ENCODE measurements at regions not wholly inside any gene's neighbourhood (a gene's known extent, or its start where the extent isn't known, plus 50 kb on each side); places are given as distances from the start of the nearest gene placed in this dataset.

DNA sequence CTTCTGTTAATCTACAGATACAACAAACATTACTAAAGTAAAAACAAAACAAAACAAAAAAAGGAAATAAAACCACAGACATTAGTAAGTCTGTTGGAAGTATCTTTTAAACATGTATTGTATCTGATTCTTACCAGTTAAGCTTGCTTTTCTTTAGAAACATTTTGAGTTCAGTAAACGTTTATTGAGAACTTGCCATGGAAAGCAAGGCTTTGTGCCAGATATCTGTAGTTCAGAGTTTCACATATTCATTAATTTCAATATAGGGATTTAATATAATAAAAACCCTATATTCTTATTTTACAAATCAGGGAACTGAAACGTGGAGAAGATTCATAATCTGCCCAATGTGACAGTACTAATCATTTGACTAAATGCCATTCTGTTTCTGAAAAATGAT lies 1101.0 kb upstream of the GYPC start:
- H3K4me2 ChIP-seq (ENCODE audit: low read length, poor library complexity, severe bottlenecking): no peak overlapping the region
- no peaks in the 10 kb centered on the region for H3K4me1 ChIP-seq (ENCODE audit: control insufficient read depth, insufficient read depth, low read depth, low read length)
- no peak overlapping the region for H3K4ac ChIP-seq (ENCODE audit: low read depth in 1 of 2, low read length in 2 of 2)
- H3K4me3 ChIP-seq (ENCODE audit: insufficient read depth in 1 of 2, low read depth in 1 of 2, low read length in 2 of 2): no peak overlapping the region
- no peak overlapping the region for H2BK15ac ChIP-seq (ENCODE audit: low read depth, poor library complexity, severe bottlenecking)
- no peak overlapping the region for H4K8ac ChIP-seq (ENCODE audit: low read length)
- no peaks in the 10 kb centered on the region for H3K36me3 ChIP-seq (ENCODE audit: control insufficient read depth in 1 of 2, insufficient read depth in 2 of 2, low read depth in 1 of 2, low read length in 2 of 2)
- H3K27me3 ChIP-seq (ENCODE audit: control insufficient read depth in 1 of 2, insufficient read depth in 1 of 2, low read length in 2 of 2): no peaks in the 10 kb centered on the region
- H2BK5ac ChIP-seq (ENCODE audit: low read depth, low read length, poor library complexity, severe bottlenecking): no peak overlapping the region
- H3K14ac ChIP-seq (ENCODE audit: low read length in 2 of 2): no peak overlapping the region
- no peak overlapping the region for H2BK120ac ChIP-seq (ENCODE audit: low read depth, low read length)
- H3K9me3 ChIP-seq (ENCODE audit: control insufficient read depth, low read length): no peaks in the 10 kb centered on the region
- H3K9ac ChIP-seq (ENCODE audit: low read length): no peak overlapping the region
- no peak overlapping the region for H4K91ac ChIP-seq (ENCODE audit: low read length)
- no peak for DNase-seq
- H2AFZ ChIP-seq (ENCODE audit: low read depth, low read length): no peak overlapping the region
- H2BK12ac ChIP-seq (ENCODE audit: low read length in 2 of 2): no peak overlapping the region
- no peak overlapping the region for H3K18ac ChIP-seq (ENCODE audit: low read depth in 1 of 2, low read length in 2 of 2)
- no peak overlapping the region for H3K23ac ChIP-seq (ENCODE audit: low read length in 2 of 2)
- no peak overlapping the region for H3K27ac ChIP-seq (ENCODE audit: low read length, poor library complexity, severe bottlenecking)
- no peaks in the 10 kb centered on the region for H3K79me1 ChIP-seq (replicated peaks; ENCODE audit: low read length, poor library complexity, severe bottlenecking)
- no peak overlapping the region for H2AK5ac ChIP-seq (ENCODE audit: low read length, severe bottlenecking)
- WGBS: no CpG with 5 or more reads among the region's 2 CpGs

DNA sequence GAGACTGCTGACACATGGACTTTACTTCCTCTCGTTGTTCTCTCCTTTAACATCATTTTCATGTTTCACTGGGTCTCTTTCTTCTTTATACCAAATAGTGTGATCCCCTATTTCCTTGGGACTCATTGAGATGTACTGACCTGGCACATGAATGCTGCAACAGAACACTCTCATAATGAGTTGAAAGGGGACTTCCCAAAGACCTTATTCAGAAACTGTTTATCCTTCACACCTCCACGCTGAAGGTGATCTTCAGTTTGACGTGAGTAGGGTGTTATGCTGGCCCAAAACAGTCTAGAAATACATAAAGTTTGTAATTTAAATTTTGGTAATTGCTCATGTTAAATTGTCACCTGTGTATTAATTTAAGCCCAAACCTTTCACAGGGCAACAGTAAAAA lies 1096.8 kb upstream of the GYPC start:
- no peak overlapping the region for H2BK120ac ChIP-seq (ENCODE audit: low read depth, low read length)
- no peak overlapping the region for H2BK12ac ChIP-seq (ENCODE audit: low read length in 2 of 2)
- H3K4me1 ChIP-seq (ENCODE audit: control insufficient read depth, insufficient read depth, low read depth, low read length): no peaks in the 10 kb centered on the region
- H2BK15ac ChIP-seq (ENCODE audit: low read depth, poor library complexity, severe bottlenecking): no peak overlapping the region
- 75% methylated on average over 1 of the region's 3 CpGs for WGBS
- H3K79me1 ChIP-seq (replicated peaks; ENCODE audit: low read length, poor library complexity, severe bottlenecking): no peaks in the 10 kb centered on the region
- no peak overlapping the region for H2AFZ ChIP-seq (ENCODE audit: low read depth, low read length)
- H3K4me3 ChIP-seq (ENCODE audit: insufficient read depth in 1 of 2, low read depth in 1 of 2, low read length in 2 of 2): no peak overlapping the region
- H3K9me3 ChIP-seq (ENCODE audit: control insufficient read depth, low read length): peaks cover 4% of the 10 kb centered on the region
- H3K27me3 ChIP-seq (ENCODE audit: control insufficient read depth in 1 of 2, insufficient read depth in 1 of 2, low read length in 2 of 2): no peaks in the 10 kb centered on the region
- no peak overlapping the region for H3K14ac ChIP-seq (ENCODE audit: low read length in 2 of 2)
- H4K8ac ChIP-seq (ENCODE audit: low read length): no peak overlapping the region
- H3K4ac ChIP-seq (ENCODE audit: low read depth in 1 of 2, low read length in 2 of 2): no peak overlapping the region
- DNase-seq: no peak
- H3K23ac ChIP-seq (ENCODE audit: low read length in 2 of 2): no peak overlapping the region
- H3K18ac ChIP-seq (ENCODE audit: low read depth in 1 of 2, low read length in 2 of 2): no peak overlapping the region
- H3K4me2 ChIP-seq (ENCODE audit: low read length, poor library complexity, severe bottlenecking): no peak overlapping the region
- no peak overlapping the region for H3K9ac ChIP-seq (ENCODE audit: low read length)
- no peak overlapping the region for H4K91ac ChIP-seq (ENCODE audit: low read length)
- no peak overlapping the region for H2AK5ac ChIP-seq (ENCODE audit: low read length, severe bottlenecking)
- H2BK5ac ChIP-seq (ENCODE audit: low read depth, low read length, poor library complexity, severe bottlenecking): no peak overlapping the region
- H3K36me3 ChIP-seq (ENCODE audit: control insufficient read depth in 1 of 2, insufficient read depth in 2 of 2, low read depth in 1 of 2, low read length in 2 of 2): no peaks in the 10 kb centered on the region
- H3K27ac ChIP-seq (ENCODE audit: low read length, poor library complexity, severe bottlenecking): no peak overlapping the region

DNA sequence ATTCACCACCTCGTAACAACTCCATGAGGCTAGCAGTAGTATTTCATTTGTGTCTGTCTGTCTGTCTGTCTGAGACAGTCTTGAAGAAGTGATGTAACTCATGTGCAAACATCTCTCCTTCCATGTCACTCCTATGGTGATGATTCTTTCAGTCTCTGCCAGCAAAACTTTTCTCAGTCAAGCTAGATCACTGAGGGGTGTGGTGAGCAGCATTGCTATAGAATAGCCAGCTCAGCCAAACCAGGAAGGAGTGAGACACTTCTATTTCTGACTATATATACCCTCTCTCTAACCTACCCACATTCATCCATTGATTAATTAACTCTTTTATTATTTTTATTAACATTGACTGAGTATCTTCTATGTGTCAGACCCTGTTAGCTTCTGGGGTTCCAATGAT lies 1095.1 kb upstream of the GYPC start:
- Histone ChIP-seq H3K4me3 (ENCODE audit: insufficient read depth in 1 of 2, low read depth in 1 of 2, low read length in 2 of 2) (no peak overlapping the region), H2BK15ac (ENCODE audit: low read depth, poor library complexity, severe bottlenecking) (no peak overlapping the region), H3K9me3 (ENCODE audit: control insufficient read depth, low read length) (peaks cover 4% of the 10 kb centered on the region), H2AFZ (ENCODE audit: low read depth, low read length) (no peak overlapping the region), H2BK12ac (ENCODE audit: low read length in 2 of 2) (no peak overlapping the region), H3K36me3 (ENCODE audit: control insufficient read depth in 1 of 2, insufficient read depth in 2 of 2, low read depth in 1 of 2, low read length in 2 of 2) (no peaks in the 10 kb centered on the region), H3K18ac (ENCODE audit: low read depth in 1 of 2, low read length in 2 of 2) (no peak overlapping the region), H3K14ac (ENCODE audit: low read length in 2 of 2) (no peak overlapping the region), H2BK120ac (ENCODE audit: low read depth, low read length) (no peak overlapping the region), H3K27ac (ENCODE audit: low read length, poor library complexity, severe bottlenecking) (no peak overlapping the region), H2BK5ac (ENCODE audit: low read depth, low read length, poor library complexity, severe bottlenecking) (no peak overlapping the region), H3K27me3 (ENCODE audit: control insufficient read depth in 1 of 2, insufficient read depth in 1 of 2, low read length in 2 of 2) (no peaks in the 10 kb centered on the region), H3K79me1 (replicated peaks; ENCODE audit: low read length, poor library complexity, severe bottlenecking) (no peaks in the 10 kb centered on the region), H3K4ac (ENCODE audit: low read depth in 1 of 2, low read length in 2 of 2) (no peak overlapping the region), H3K4me2 (ENCODE audit: low read length, poor library complexity, severe bottlenecking) (no peak overlapping the region), H3K9ac (ENCODE audit: low read length) (no peak overlapping the region), H4K91ac (ENCODE audit: low read length) (no peak overlapping the region), H4K8ac (ENCODE audit: low read length) (no peak overlapping the region), H3K4me1 (ENCODE audit: control insufficient read depth, insufficient read depth, low read depth, low read length) (no peaks in the 10 kb centered on the region), H2AK5ac (ENCODE audit: low read length, severe bottlenecking) (no peak overlapping the region), H3K23ac (ENCODE audit: low read length in 2 of 2) (no peak overlapping the region)
- DNase-seq: no peak
- no CpG with 5 or more reads among the region's 1 CpG for WGBS

DNA sequence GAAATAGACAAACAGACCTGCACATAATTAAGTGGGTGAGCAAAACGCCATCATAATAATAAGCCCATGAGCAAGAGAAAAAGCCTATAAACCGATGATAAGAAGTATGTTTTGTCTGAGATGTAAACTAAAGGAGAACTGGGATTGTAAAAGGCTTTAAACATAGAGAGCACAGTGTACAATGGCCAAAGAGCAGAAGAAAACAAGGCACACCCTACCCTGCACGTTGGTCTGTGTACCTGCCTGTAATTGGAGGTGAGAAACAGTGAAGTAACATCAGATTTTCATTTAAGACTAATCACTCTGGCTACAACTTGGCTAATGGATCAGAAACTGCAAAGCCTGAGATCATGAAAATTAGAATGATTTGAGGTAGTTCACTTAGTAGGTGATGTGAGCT lies 1094.7 kb upstream of the GYPC start:
- Histone ChIP-seq H3K27me3 (ENCODE audit: control insufficient read depth in 1 of 2, insufficient read depth in 1 of 2, low read length in 2 of 2) (no peaks in the 10 kb centered on the region), H3K23ac (ENCODE audit: low read length in 2 of 2) (no peak overlapping the region), H3K4ac (ENCODE audit: low read depth in 1 of 2, low read length in 2 of 2) (no peak overlapping the region), H3K4me2 (ENCODE audit: low read length, poor library complexity, severe bottlenecking) (no peak overlapping the region), H3K27ac (ENCODE audit: low read length, poor library complexity, severe bottlenecking) (no peak overlapping the region), H3K9me3 (ENCODE audit: control insufficient read depth, low read length) (peaks cover 4% of the 10 kb centered on the region), H3K18ac (ENCODE audit: low read depth in 1 of 2, low read length in 2 of 2) (no peak overlapping the region), H2AK5ac (ENCODE audit: low read length, severe bottlenecking) (no peak overlapping the region), H2BK12ac (ENCODE audit: low read length in 2 of 2) (no peak overlapping the region), H3K79me1 (replicated peaks; ENCODE audit: low read length, poor library complexity, severe bottlenecking) (no peaks in the 10 kb centered on the region), H2BK15ac (ENCODE audit: low read depth, poor library complexity, severe bottlenecking) (no peak overlapping the region), H4K91ac (ENCODE audit: low read length) (no peak overlapping the region), H3K36me3 (ENCODE audit: control insufficient read depth in 1 of 2, insufficient read depth in 2 of 2, low read depth in 1 of 2, low read length in 2 of 2) (no peaks in the 10 kb centered on the region), H2BK120ac (ENCODE audit: low read depth, low read length) (no peak overlapping the region), H3K14ac (ENCODE audit: low read length in 2 of 2) (no peak overlapping the region), H4K8ac (ENCODE audit: low read length) (no peak overlapping the region), H3K4me3 (ENCODE audit: insufficient read depth in 1 of 2, low read depth in 1 of 2, low read length in 2 of 2) (no peak overlapping the region), H3K9ac (ENCODE audit: low read length) (no peak overlapping the region), H3K4me1 (ENCODE audit: control insufficient read depth, insufficient read depth, low read depth, low read length) (no peaks in the 10 kb centered on the region), H2BK5ac (ENCODE audit: low read depth, low read length, poor library complexity, severe bottlenecking) (no peak overlapping the region), H2AFZ (ENCODE audit: low read depth, low read length) (no peak overlapping the region)
- WGBS: 75% methylated on average over 3 of the region's 3 CpGs
- no peak for DNase-seq
